Upper lobe of right lung (tissue), 1 donor: ENCODE measurements at regions not wholly inside any gene's neighbourhood (a gene's known extent, or its start where the extent isn't known, plus 50 kb on each side); places are given as distances from the start of the nearest gene placed in this dataset.

Experiments used
- ATAC-seq: fragments of 200-7000 bp; cut with Tn5 transposase; one replicate; pipeline ENCODE4 v1.9.1; 2020; ENCODE audit warnings: mild to moderate bottlenecking, moderate library complexity
- DNase-seq: peaks from one replicate; pipeline ENCODE4 v3.0.0-alpha.2; 2020
- H3K27ac ChIP-seq: fragments of 200-600 bp; one replicate; pipeline ENCODE4 v1.8.0; 2022
- H3K27me3 ChIP-seq: fragments of 200-600 bp; one replicate; pipeline ENCODE4 v1.8.0; 2022; ENCODE audit warnings: mild to moderate bottlenecking
- H3K36me3 ChIP-seq: fragments of 200-600 bp; one replicate; pipeline ENCODE4 v1.8.0; 2022
- H3K4me1 ChIP-seq: fragments of 200-600 bp; one replicate; pipeline ENCODE4 v1.8.0; 2022
- H3K4me3 ChIP-seq: fragments of 200-600 bp; one replicate; pipeline ENCODE4 v1.8.0; 2022; ENCODE audit warnings: mild to moderate bottlenecking
- H3K9me3 ChIP-seq: fragments of 200-600 bp; one replicate; pipeline ENCODE4 v1.8.0; 2022
- intact Hi-C: fragments of 100-400 bp; cut with DNase I; formaldehyde crosslinking; loops from one replicate; pipeline ENCODE4 v1.11.0; 2022
- TF ChIP-seq, protein P1 (sequence below): fragments of 200-600 bp; IDR thresholded peaks from one replicate; pipeline ENCODE4 v1.8.0; 2022; ENCODE audit warnings: antibody characterized with exemption
- donor health status: DM: no; HTN: yes; CAD: no; lungs with severe emphysema.

DNA sequence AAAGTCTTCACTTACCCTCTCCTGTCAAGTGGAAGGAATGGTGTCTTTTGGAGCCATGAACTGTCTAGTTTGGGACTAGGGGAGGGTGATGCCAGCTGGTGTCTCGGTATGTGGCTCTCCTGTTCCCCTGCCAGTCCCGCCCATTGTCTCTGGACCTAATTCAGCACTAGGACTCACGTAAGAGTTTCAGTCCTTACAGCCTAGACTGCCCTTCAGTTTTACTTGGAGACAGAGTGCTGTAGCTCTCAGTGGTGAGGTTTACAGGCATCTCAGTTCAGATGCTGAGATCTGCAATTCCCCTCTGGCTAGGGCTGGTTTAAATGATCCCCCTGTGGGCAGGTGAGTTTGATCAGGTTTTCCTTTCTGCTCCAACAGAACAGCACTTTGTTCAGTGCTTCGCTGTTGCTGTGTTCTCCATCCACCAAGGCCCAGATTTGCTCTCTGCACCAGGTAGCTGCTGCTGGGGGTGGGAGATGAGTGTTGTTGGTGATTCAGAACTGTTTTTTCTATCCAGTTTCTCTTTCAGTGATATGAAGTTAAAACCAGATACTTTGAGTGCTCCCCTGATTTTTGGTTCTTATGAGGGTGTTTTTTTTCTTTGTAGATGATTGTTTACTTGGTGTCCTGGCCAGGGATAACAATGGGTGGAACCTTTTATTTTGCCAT lies 198.3 kb upstream of the RNPC3 start:
- intact Hi-C loops: no loop called here
- TF ChIP-seq, protein P1, sequence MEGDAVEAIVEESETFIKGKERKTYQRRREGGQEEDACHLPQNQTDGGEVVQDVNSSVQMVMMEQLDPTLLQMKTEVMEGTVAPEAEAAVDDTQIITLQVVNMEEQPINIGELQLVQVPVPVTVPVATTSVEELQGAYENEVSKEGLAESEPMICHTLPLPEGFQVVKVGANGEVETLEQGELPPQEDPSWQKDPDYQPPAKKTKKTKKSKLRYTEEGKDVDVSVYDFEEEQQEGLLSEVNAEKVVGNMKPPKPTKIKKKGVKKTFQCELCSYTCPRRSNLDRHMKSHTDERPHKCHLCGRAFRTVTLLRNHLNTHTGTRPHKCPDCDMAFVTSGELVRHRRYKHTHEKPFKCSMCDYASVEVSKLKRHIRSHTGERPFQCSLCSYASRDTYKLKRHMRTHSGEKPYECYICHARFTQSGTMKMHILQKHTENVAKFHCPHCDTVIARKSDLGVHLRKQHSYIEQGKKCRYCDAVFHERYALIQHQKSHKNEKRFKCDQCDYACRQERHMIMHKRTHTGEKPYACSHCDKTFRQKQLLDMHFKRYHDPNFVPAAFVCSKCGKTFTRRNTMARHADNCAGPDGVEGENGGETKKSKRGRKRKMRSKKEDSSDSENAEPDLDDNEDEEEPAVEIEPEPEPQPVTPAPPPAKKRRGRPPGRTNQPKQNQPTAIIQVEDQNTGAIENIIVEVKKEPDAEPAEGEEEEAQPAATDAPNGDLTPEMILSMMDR: no peak
- Histone ChIP-seq H3K27ac (no peak overlapping the region), H3K9me3 (no peaks in the 10 kb centered on the region), H3K4me1 (no peaks in the 10 kb centered on the region), H3K27me3 (no peaks in the 10 kb centered on the region), H3K4me3 (no peak overlapping the region), H3K36me3 (no peaks in the 10 kb centered on the region)
- ATAC-seq: no peak
- no peak for DNase-seq

DNA sequence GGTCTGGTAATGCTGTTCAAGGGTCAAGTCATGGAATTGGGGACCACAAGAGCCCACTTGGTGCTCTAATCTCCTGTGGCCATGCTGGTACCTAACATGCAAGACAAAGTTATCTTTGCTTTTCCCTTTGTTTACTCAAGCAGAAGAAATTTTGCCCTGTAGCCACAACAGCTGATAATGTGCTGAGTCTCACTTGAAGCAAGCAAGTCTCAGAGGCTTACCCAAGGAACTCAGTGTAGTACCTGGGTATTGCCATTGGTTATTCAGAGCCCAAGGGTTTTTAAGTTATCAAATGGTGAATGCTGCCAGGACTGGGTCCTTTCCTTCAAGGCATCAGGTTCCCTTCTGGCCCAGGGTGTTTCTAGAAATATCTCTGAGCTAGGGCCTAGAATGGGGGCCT lies 198.9 kb upstream of the RNPC3 start:
- Histone ChIP-seq H3K27me3 (no peaks in the 10 kb centered on the region), H3K9me3 (no peaks in the 10 kb centered on the region), H3K36me3 (no peaks in the 10 kb centered on the region), H3K4me3 (no peak overlapping the region), H3K27ac (no peak overlapping the region), H3K4me1 (no peaks in the 10 kb centered on the region)
- intact Hi-C loops: no loop called here
- TF ChIP-seq, protein P1: no peak
- DNase-seq (no peak), ATAC-seq (no peak)

DNA sequence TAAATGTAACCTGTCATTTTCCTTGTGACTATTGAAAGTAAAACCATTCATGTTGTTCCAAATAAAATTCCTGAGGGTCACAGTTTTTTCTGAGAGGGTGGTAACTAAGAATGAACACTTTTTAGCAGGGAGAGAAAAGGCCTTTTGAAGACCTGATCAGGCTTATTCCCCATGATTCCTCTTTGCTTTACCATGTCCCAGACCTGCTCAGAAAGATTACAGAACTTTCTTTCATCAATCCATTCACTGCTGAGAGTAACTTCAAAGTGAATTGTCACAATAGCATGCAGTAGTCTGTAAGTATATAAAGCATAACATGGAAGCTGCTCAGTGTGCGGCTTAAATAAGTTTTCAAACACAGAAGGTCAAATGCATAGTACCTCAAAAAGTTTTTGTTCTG lies 201.5 kb upstream of the COL11A1 start:
- Histone ChIP-seq H3K27ac (no peak overlapping the region), H3K9me3 (no peaks in the 10 kb centered on the region), H3K4me3 (no peak overlapping the region), H3K36me3 (no peaks in the 10 kb centered on the region), H3K4me1 (no peaks in the 10 kb centered on the region), H3K27me3 (no peaks in the 10 kb centered on the region)
- TF ChIP-seq, protein P1: no peak
- intact Hi-C loops: no loop called here
- ATAC-seq: no peak
- DNase-seq: no peak

DNA sequence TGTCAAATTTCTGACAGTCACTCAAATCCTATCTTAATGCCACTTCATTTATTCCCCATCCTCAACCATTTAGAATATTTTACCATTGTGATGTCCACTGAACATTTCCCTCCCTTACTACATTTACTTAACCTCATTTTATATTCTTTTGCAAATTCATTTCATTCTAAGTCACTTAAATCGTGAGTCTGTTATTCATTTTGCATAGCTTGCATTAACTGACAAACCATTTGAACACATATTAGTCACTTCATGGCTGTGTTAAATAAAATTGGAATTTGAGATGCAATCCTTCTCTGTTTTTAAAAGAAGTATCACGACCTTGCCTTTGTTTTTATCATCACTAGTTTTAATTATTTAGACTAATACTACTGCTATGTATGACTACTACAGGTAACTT lies 199.4 kb upstream of the COL11A1 start:
- DNase-seq (no peak), ATAC-seq (no peak)
- H3K36me3 ChIP-seq: no peaks in the 10 kb centered on the region
- no peaks in the 10 kb centered on the region for H3K4me1 ChIP-seq
- H3K9me3 ChIP-seq: no peaks in the 10 kb centered on the region
- intact Hi-C loops: no loop called here
- H3K4me3 ChIP-seq: no peak overlapping the region
- no peak overlapping the region for H3K27ac ChIP-seq
- no peaks in the 10 kb centered on the region for H3K27me3 ChIP-seq
- TF ChIP-seq, protein P1: no peak

DNA sequence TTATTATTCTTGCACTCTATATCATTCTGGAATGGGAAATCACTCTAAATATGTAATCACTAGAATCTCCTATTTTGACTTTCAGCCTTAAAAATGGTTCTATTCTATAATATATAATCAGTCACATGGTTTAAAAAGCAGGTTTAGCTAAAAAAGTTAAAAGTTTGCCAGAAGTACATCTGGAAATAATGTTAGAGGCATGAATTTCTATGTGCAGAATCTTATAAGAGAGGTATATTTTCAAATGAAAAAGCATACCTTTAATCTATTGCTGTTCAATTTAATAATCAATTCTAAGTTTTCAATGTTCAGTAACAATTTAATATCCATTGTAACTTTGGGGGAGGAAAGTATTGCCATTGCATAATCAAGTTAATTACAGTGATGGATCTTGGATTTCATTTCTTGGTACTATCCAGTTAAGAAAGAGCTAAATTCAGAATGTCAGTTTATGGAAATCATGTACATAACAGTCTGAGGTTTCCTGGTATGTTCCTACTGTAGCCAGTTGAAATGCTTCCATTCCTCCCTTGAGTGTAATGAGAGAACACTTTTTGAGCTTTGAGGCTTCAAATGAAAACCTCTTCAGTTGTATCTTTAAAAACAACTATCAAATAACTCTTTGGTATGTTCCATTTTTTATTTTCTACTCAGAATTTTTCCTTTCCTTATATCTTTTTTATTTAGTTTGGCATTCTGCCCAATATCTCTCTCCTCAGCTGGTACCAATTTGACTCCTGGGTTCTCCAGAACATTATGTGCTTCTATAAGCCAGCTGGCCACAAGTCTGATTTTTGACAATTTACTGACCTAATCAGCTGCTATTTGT lies 175.7 kb upstream of the COL11A1 start:
- Histone ChIP-seq H3K4me3 (no peak overlapping the region), H3K9me3 (no peaks in the 10 kb centered on the region), H3K36me3 (no peaks in the 10 kb centered on the region), H3K27me3 (no peaks in the 10 kb centered on the region), H3K27ac (no peak overlapping the region), H3K4me1 (no peaks in the 10 kb centered on the region)
- intact Hi-C loops: no loop called here
- DNase-seq (no peak), ATAC-seq (no peak)
- TF ChIP-seq, protein P1: no peak
